Mesendoderm (in vitro differentiated cells): ENCODE measurements at regions not wholly inside any gene's neighbourhood (a gene's known extent, or its start where the extent isn't known, plus 50 kb on each side); places are given as distances from the start of the nearest gene placed in this dataset.

Experiments
- DNase-seq: peaks from one replicate; pipeline ENCODE4 v3.0.0; 2013
- H2AK5ac ChIP-seq: 2 replicates; pipeline ENCODE4 v1.6.1; 2013; ENCODE audit warnings: low read length, inconsistent platforms
- H2BK120ac ChIP-seq: 2 replicates; pipeline ENCODE4 v1.6.1; 2013; ENCODE audit warnings: low read depth, mild to moderate bottlenecking, low read length, moderate library complexity, mixed read lengths
- H2BK15ac ChIP-seq: replicated peaks from 2 replicates; pipeline ENCODE4 v1.6.1; 2013; ENCODE audit warnings: low read depth, mild to moderate bottlenecking, moderate library complexity
- H2BK5ac ChIP-seq: 2 replicates; pipeline ENCODE4 v1.6.1; 2013; ENCODE audit warnings: low read length, inconsistent platforms
- H3K18ac ChIP-seq: 2 replicates; pipeline ENCODE4 v1.6.1; 2013; ENCODE audit warnings: mild to moderate bottlenecking, low read length, mixed read lengths
- H3K23ac ChIP-seq: one replicate; pipeline ENCODE4 v1.6.1; 2013; ENCODE audit warnings: low read length
- H3K27ac ChIP-seq: 2 replicates; pipeline ENCODE4 v1.5.1; 2013; ENCODE audit warnings: low read depth, mild to moderate bottlenecking, inconsistent platforms, low read length, moderate library complexity
- H3K27me3 ChIP-seq: 2 replicates; pipeline ENCODE4 v1.6.1; 2013; ENCODE audit warnings: low read length, control low read depth, mild to moderate bottlenecking, inconsistent platforms; ENCODE audit not compliant: insufficient read depth, poor library complexity
- H3K36me3 ChIP-seq: 2 replicates; pipeline ENCODE4 v1.6.1; 2013; ENCODE audit warnings: low read length, inconsistent platforms; ENCODE audit not compliant: control insufficient read depth, insufficient read depth
- H3K4ac ChIP-seq: one replicate; pipeline ENCODE4 v1.6.1; 2013; ENCODE audit warnings: low read depth, mild to moderate bottlenecking, low read length, moderate library complexity
- H3K4me1 ChIP-seq: 2 replicates; pipeline ENCODE4 v1.6.1; 2013; ENCODE audit warnings: low read depth, low read length, inconsistent platforms; ENCODE audit not compliant: control insufficient read depth
- H3K4me2 ChIP-seq: 2 replicates; pipeline ENCODE4 v1.6.1; 2013; ENCODE audit warnings: low read length
- H3K4me3 ChIP-seq: 2 replicates; pipeline ENCODE4 v1.5.1; 2013; ENCODE audit warnings: mild to moderate bottlenecking, low read length
- H3K56ac ChIP-seq: one replicate; pipeline ENCODE4 v1.6.1; 2013; ENCODE audit warnings: low read length
- H3K79me1 ChIP-seq: 2 replicates; pipeline ENCODE4 v1.6.1; 2013; ENCODE audit warnings: low read length, inconsistent platforms
- H3K79me2 ChIP-seq: 2 replicates; pipeline ENCODE4 v1.6.1; 2013; ENCODE audit warnings: mild to moderate bottlenecking, low read length; ENCODE audit not compliant: control insufficient read depth, insufficient read depth
- H3K9ac ChIP-seq: 2 replicates; pipeline ENCODE4 v1.6.1; 2013; ENCODE audit warnings: low read length, inconsistent platforms
- H4K5ac ChIP-seq: one replicate; pipeline ENCODE4 v1.6.1; 2013; ENCODE audit warnings: low read length
- H4K8ac ChIP-seq: one replicate; pipeline ENCODE4 v1.6.1; 2013; ENCODE audit warnings: low read depth, mild to moderate bottlenecking, control low read depth, low read length, moderate library complexity
- WGBS: extraction: QIAGEN DNeasy Blood & Tissue Kit; methylation state at CpG from one replicate; pipeline ENCODE4 v1.1.7; 2013; ENCODE audit warnings: low lambda C conversion rate, missing lambda C conversion rate; ENCODE audit not compliant: insufficient coverage; ENCODE audit errors: extremely low coverage; 5-methylcytosine and 5-hydroxymethylcytosine counted together

DNA sequence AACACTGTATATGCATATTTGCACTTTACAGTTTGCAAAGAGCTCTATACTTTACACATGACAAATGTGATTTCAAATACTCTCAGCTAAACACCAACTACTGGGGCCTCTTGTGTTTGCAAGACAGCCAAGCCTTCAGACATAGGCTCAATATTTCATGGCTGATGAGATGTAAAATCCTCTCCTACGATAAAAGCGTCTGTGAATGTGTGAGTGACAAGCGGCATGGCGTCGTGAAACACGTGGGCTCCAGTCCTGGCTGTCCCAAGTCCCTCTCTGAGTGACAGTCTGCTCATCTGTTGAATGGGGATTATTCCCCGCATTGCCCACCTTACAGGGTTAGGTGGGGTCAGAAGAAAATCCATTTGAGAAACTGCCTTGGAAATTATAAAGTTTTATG is 489.8 kb downstream of the RNF144A start:
- no peak overlapping the region for H3K4ac ChIP-seq
- H2BK15ac ChIP-seq: no peak overlapping the region
- no peak overlapping the region for H3K23ac ChIP-seq
- no peaks in the 10 kb centered on the region for H3K4me1 ChIP-seq
- no peaks in the 10 kb centered on the region for H3K27me3 ChIP-seq
- H3K18ac ChIP-seq: no peak overlapping the region
- no CpG with 5 or more reads among the region's 7 CpGs for WGBS
- H3K56ac ChIP-seq: no peak overlapping the region
- no peak overlapping the region for H2BK5ac ChIP-seq
- no peaks in the 10 kb centered on the region for H3K36me3 ChIP-seq
- H3K9ac ChIP-seq: no peak overlapping the region
- no peaks in the 10 kb centered on the region for H3K79me2 ChIP-seq
- no peak overlapping the region for H4K8ac ChIP-seq
- H3K4me2 ChIP-seq: no peak overlapping the region
- no peak overlapping the region for H4K5ac ChIP-seq
- no peak overlapping the region for H2BK120ac ChIP-seq
- no peaks in the 10 kb centered on the region for H3K79me1 ChIP-seq
- no peak for DNase-seq
- H2AK5ac ChIP-seq: no peak overlapping the region
- no peak overlapping the region for H3K27ac ChIP-seq
- H3K4me3 ChIP-seq: no peak overlapping the region

DNA sequence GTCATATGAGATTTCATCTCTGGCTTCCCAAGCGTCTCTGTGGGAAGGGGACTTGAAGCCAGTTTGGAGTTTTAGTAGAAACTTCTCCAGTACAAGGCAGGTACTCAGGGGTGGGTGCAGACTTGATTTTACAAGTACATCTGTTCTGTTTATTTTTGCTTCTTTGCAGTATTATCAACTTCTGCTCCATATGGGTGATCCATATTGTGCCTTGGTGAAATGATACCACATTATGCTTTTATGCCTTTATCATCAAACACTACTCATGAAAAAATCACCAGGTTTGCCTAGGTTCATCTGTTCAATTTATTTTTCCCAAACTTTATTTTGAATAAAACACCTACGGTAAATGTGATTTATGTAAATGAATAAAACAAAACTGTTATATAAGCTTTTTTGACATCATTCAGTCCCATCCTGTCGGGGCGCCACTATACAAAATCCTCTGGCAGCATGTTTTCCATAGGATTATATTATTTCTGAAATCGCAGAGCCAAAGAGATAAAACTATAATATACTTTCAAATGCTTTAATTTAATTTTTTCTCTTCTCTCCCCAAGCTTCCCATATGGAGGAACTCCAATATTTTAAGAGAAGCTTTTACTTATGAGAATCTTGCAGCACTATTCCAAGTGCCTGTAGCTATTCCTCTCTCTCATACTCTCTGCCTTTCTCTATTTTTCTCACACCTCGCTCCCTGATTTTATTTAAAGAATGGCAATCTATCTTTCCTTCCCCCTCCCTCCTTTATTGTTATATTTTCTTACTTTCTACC is 490.9 kb downstream of the RNF144A start:
- Histone ChIP-seq H3K4ac (no peak overlapping the region), H3K18ac (no peak overlapping the region), H3K23ac (no peak overlapping the region), H3K4me1 (no peaks in the 10 kb centered on the region), H3K9ac (no peak overlapping the region), H2BK15ac (no peak overlapping the region), H2BK5ac (no peak overlapping the region), H3K4me3 (no peak overlapping the region), H3K79me1 (no peaks in the 10 kb centered on the region), H3K79me2 (no peaks in the 10 kb centered on the region), H3K27ac (no peak overlapping the region), H2BK120ac (no peak overlapping the region), H4K5ac (no peak overlapping the region), H3K4me2 (no peak overlapping the region), H3K56ac (no peak overlapping the region), H3K36me3 (no peaks in the 10 kb centered on the region), H3K27me3 (no peaks in the 10 kb centered on the region), H4K8ac (no peak overlapping the region), H2AK5ac (no peak overlapping the region)
- no CpG with 5 or more reads among the region's 6 CpGs for WGBS
- DNase-seq: no peak

DNA sequence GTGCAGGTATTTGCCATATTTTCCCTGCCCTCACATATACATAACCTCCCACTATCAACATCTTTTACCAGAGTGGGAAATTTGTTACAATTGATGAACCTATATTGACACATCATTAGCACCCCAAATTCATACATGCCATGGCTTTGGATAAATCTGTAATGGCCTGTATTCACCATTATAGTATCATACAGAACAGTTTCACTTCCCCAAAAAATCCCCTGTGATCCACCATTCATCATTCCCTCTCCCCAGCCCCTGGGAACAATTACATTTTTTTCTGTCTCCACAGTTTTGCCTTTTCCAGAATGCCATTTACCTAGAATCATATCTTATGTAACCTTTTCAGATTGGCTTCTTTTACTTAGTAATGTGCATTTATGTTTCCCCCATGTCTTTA is 494.5 kb downstream of the RNF144A start:
- H3K4me3 ChIP-seq: no peak overlapping the region
- no peak overlapping the region for H3K4ac ChIP-seq
- no peaks in the 10 kb centered on the region for H3K27me3 ChIP-seq
- H2BK120ac ChIP-seq: no peak overlapping the region
- no peak overlapping the region for H2BK5ac ChIP-seq
- no peak overlapping the region for H3K9ac ChIP-seq
- H3K79me2 ChIP-seq: no peaks in the 10 kb centered on the region
- H2BK15ac ChIP-seq: no peak overlapping the region
- no peak overlapping the region for H3K4me2 ChIP-seq
- no peak overlapping the region for H3K56ac ChIP-seq
- H3K27ac ChIP-seq: no peak overlapping the region
- H3K79me1 ChIP-seq: no peaks in the 10 kb centered on the region
- no peak overlapping the region for H2AK5ac ChIP-seq
- H4K8ac ChIP-seq: no peak overlapping the region
- H3K36me3 ChIP-seq: no peaks in the 10 kb centered on the region
- no peak overlapping the region for H4K5ac ChIP-seq
- no peak overlapping the region for H3K23ac ChIP-seq
- DNase-seq: no peak
- H3K4me1 ChIP-seq: no peaks in the 10 kb centered on the region
- H3K18ac ChIP-seq: no peak overlapping the region

DNA sequence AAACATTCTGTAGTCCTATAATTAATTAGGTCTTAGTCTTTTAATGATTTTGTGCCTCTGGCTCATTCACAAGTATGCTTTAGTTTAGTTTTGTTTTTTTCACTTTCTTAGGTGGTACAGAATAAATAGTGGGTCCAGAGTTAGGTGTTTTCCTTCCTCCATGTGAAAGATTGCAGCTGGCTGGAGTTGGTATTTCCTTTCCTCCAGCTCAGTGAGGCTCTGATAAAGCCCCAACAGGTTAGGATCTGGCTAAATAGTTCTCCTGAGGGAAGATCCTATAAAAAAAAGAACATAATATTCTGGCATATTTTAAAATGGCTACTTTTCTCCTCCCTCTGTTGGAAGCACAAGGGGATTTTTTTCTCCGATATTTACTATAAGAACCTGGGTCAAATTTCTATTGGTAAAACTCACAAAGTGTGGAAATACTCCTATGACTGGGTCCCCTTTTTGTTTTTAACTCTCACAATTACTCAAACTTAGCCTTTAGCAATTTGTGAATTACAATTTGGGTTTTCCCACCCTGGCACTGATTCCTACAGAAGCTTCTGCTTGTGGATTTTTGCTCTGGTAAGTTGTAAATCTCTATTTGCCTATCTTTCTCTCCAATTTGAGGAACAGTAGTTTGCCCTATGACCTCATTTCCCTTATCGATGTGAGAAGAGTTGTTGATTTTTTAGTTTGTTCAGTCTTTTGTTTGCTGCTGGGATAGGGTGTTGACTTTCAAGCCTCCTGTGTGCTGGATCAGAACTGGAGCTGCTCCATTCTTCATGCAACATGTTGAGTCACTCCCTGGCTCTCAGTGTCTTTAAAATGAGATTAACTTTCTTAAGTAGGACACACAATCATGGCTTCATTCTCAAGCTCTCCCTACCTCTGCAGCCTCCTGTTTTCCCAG is 500.9 kb downstream of the RNF144A start:
- no peak overlapping the region for H3K56ac ChIP-seq
- no peak overlapping the region for H3K18ac ChIP-seq
- H2AK5ac ChIP-seq: no peak overlapping the region
- no peak overlapping the region for H2BK5ac ChIP-seq
- H3K27me3 ChIP-seq: no peaks in the 10 kb centered on the region
- H4K5ac ChIP-seq: no peak overlapping the region
- H3K4me1 ChIP-seq: no peaks in the 10 kb centered on the region
- no peak overlapping the region for H2BK15ac ChIP-seq
- no peak overlapping the region for H3K23ac ChIP-seq
- no CpG with 5 or more reads among the region's 2 CpGs for WGBS
- no peak overlapping the region for H3K27ac ChIP-seq
- no peak overlapping the region for H4K8ac ChIP-seq
- H3K4ac ChIP-seq: no peak overlapping the region
- H3K79me1 ChIP-seq: no peaks in the 10 kb centered on the region
- no peak overlapping the region for H2BK120ac ChIP-seq
- no peak overlapping the region for H3K4me2 ChIP-seq
- H3K4me3 ChIP-seq: no peak overlapping the region
- H3K79me2 ChIP-seq: no peaks in the 10 kb centered on the region
- H3K36me3 ChIP-seq: no peaks in the 10 kb centered on the region
- DNase-seq: no peak
- no peak overlapping the region for H3K9ac ChIP-seq

- Histone ChIP-seq H3K4me2 (no peak overlapping the region), H2BK5ac (no peak overlapping the region), H2AK5ac (no peak overlapping the region), H3K79me2 (no peaks in the 10 kb centered on the region), H2BK15ac (no peak overlapping the region), H3K18ac (no peak overlapping the region), H4K5ac (no peak overlapping the region), H3K4me1 (no peaks in the 10 kb centered on the region), H3K23ac (no peak overlapping the region), H4K8ac (no peak overlapping the region), H3K27me3 (no peaks in the 10 kb centered on the region), H3K56ac (no peak overlapping the region), H3K4ac (no peak overlapping the region), H3K79me1 (no peaks in the 10 kb centered on the region), H3K4me3 (no peak overlapping the region), H2BK120ac (no peak overlapping the region), H3K27ac (no peak overlapping the region), H3K9ac (no peak overlapping the region), H3K36me3 (no peaks in the 10 kb centered on the region)
- no peak for DNase-seq
- no CpG with 5 or more reads among the region's 1 CpG for WGBS
Observed at GRCh38 chr2:7419186-7419585, 502.0 kb downstream of the RNF144A start.
